Kidney glomerular epithelial cell (primary cell): ENCODE measurements at regions not wholly inside any gene's neighbourhood (a gene's known extent, or its start where the extent isn't known, plus 50 kb on each side); places are given as distances from the start of the nearest gene placed in this dataset.
"Not testable (repeated sequence)": the region's sequence is repeated elsewhere in the genome, so short reads cannot be mapped to it uniquely, and the experiment has no call there.

Experiments used
- DNase-seq: peaks from one replicate; lab custom pipeline; 2025; lab: John Stamatoyannopoulos, UW

- DNase-seq: no peak
Observed at GRCh38 chr16:75780669-75781068, 54.4 kb upstream of the CPHXL start.

GRCh38 chr16:75781683-75782343 lies 55.5 kb upstream of the CPHXL start:
- no peak for DNase-seq

DNA sequence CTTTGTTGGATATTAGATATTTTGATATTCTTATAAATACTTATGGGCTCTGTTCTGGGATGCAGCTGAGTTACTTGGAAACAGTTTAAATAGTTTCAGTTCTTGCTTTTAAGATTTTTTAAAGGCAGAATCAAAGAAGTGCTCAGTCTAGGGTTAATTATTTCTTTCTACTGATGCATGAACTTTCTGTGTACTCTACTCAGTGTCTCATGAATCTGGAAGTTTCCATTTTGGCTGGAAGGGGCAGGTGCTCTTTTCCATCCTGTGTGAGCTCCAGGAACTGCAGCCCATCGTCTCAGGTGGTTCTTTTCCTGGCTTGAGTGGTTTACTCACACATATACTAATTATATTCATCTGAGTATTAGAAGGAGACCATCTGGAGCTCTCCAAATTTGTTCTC lies 61.1 kb upstream of the CPHXL start:
- no peak for DNase-seq

DNA sequence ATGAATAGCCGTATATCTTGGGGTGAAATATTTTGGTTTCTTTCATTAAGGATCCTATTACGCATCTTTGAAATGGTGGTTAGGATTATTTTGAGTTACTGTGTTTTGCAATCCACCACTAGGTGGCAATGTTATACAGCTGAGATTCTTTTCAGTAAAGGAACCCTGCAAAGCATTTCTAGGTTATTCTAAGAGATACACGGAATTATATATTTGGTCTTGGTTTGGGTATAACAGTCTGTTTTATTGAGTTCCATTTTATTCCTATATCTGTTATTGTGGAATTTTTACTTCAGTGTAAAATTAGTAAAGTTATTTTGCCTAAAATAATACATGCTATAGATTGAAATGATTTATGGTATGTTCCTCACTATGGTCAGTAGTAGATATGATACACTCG lies 62.9 kb upstream of the CPHXL start:
- peak; percentile 45 for DNase-seq

DNA sequence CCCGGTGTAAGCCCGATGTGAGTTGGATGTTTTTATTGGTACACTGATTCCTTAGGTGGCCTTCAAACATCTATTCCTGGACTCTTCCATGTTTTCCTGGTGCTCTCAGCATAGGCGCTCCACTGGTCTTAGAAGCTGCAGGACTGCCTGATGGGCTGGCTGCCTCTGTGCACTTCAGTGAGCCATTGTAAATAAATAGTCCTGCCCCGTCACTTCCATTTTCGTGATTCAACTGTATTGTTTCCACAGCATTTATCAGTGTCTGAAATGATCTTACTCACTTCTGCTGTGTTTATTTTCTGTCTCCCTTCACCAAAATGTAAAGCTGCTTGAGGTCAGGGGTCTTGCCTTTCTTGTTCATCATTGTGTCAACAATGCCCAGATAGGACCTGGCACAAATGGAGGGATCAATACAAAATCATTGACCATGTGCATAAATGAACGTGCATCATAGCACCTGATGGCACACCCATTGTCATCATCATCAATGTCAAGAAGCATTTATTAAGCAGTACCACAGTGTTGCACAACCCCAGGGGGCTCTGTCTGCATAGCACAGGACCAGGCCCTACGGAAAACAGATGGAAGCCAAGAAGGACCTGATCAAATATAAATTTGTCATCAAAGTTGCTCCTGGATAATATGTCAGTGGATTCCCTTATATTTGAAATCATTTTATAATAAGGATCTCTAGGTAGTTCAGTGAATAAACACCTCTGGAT lies 66.6 kb upstream of the CPHXL start:
- DNase-seq: no peak

DNA sequence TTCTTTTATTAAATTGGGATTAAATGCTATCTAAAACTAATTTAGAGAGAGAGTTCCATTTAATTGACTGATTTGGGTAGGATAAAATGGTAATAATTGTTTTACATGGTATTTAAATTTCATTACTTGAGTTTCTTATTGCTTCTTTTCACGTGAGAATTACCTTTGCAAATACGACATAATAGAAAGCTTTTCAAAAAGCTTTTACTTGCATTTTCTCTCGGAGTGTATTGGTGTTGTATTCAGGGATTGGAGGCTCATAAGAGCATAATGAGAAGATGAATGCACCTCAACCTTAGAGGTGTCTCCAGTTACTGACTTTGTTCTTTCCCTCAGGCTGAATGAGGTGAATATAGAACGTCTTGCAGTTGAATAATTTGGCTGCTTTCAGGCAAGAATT lies 67.4 kb upstream of the CPHXL start:
- DNase-seq: no peak

DNA sequence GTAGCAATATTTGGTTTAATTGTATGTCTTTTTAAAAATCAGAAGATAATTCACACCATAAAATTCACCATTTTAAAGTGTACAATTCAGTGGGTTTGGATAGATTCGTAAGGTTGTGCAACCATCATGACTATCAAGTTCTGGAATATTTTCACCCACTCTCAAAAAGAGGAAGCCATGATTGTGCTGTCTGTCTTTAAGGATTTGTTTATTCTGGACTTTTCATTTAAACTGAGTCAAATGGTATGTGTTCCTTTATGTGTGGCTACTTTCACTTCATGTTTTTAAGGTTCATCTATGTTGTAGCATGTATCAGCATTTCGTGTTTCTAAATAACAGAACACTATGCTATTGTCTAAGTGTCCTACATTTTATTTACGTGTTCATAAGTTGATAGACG lies 68.1 kb upstream of the CPHXL start:
- DNase-seq: no peak

GRCh38 chr16:75798714-75799113 lies 72.4 kb upstream of the CPHXL start:
- DNase-seq: no peak

GRCh38 chr16:75801307-75801706 lies 75.0 kb upstream of the CPHXL start:
- no peak for DNase-seq

GRCh38 chr16:75803753-75804152 lies 77.5 kb upstream of the CPHXL start:
- DNase-seq: no peak

GRCh38 chr16:75804368-75804767 lies 78.1 kb upstream of the CPHXL start:
- no peak for DNase-seq

GRCh38 chr16:75805946-75806345 lies 79.7 kb upstream of the CPHXL start:
- DNase-seq: no peak

GRCh38 chr16:75806487-75806886 lies 80.2 kb upstream of the CPHXL start:
- no peak for DNase-seq

DNA sequence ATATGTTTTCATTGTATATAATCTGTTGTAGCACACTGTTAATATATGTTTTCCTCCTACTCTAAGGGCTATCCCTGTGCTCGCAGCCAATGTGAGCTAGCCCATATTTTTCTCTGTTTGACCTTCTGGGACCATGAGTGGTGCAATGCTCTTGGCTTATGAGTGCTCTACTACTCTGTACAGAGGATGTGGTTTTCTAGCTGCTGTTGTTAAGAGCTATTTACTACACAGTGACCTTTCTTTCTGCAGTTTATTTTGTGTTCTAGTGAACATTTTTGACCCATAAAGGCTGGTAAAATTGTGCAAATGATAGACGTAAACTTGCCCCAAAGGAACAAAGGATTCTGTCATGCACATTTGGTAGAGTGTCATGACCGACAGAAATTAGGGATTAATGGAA lies 84.1 kb upstream of the CPHXL start:
- no peak for DNase-seq

DNA sequence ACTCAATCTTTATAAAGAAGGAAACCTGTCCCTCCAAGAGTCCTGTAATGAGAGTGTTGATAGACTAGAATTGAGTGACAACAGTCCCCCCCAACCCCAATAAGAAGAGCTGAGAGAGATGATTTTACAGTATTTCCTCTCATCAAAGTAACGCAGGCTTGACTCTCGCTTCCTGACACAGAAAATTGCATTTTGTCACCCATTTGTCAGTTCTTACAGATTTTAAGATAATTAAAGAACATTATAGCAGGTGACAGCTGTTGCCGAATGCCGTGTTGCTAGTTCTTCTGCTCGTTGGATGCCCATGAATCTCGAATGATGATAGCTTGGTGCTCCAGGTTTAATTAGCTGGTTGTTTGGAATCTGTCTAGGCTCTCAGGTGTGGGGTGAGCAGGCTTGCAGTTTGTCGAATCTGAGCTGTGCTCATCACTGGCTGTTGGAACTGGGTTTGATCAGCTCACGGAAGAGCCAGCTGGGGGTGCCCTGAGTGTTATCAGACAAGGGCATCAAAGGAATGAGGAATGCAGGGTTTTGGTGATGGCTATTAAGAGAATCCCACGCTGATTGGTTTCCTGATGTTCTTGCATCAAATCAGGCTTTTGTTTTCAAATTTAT lies 84.8 kb upstream of the CPHXL start:
- DNase-seq: no peak

DNA sequence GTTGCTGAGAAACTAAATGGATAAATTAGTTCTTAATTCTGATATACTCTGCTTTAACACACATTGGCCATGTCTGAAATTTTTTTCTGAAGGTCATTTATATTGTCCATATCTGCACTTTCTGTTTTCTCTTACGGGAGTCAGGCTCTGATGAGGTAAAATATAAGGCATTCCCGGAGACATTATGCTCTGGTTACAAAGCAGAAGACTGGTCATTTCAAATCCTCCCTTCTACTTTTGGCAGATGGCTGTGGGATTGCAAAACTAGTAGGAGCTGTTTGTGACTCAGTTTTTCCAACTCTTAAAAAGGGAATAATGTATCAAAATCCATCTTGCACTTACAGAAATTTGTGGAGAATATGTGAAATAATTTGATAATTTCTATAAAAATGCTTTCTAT lies 92.2 kb upstream of the CPHXL start:
- DNase-seq: no peak

DNA sequence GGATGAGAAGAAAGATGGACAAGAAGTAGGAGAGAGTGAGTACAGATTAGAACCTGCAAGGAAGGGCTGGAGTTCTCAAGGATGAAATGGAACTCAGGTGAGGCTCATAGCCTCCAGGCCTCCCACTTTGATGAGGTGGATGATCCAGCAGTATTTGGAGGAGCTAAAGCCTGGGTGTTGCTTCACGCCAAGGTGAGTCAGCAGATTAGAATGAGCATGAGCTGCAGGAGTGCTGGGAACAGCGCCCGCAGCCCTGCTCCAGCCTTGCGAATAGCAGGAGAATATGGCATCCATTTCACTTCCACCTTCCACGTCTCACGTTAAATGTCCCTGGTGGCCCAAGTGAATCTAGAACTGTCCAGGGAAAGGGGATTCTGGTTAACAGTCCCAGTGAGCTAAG lies 94.4 kb upstream of the CPHXL start:
- DNase-seq: no peak

- DNase-seq: no peak
Observed at GRCh38 chr16:75821117-75821516, 94.8 kb upstream of the CPHXL start.

GRCh38 chr16:75825750-75826149 lies 99.5 kb upstream of the CPHXL start:
- DNase-seq: not testable (repeated sequence)

- DNase-seq: not testable (repeated sequence)
Observed at GRCh38 chr16:75827372-75828038, 101.2 kb upstream of the CPHXL start.

DNA sequence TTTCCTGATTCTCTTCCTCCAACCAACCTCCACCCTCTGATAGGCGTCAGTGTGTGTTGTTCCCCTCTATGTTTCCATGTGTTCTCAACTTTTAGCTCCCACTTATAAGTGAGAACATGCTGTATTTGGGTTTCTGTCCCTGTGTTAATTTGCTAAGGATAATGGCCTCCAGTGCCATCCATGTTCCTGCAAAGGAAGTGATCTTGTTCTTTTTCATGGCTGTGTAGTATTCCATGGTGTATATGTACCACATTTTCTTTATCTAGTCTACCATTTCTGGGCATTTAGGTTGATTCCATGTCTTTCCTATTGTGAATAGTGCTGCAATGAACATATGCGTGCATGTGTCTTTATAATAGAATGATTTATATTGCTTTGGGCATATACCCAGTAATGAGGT lies 107.1 kb upstream of the CPHXL start:
- not testable (repeated sequence) for DNase-seq

- DNase-seq: no peak
Observed at GRCh38 chr16:75836347-75837010, 110.2 kb upstream of the CPHXL start.
